GM21526 (cell line): ENCODE measurements at regions not wholly inside any gene's neighbourhood (a gene's known extent, or its start where the extent isn't known, plus 50 kb on each side); places are given as distances from the start of the nearest gene placed in this dataset.

ENCODE experiments used
- ATAC-seq: cut with Tn5 transposase; IDR thresholded peaks from one replicate; pipeline ENCODE4 v1.9.1; 2021; ENCODE audit warnings: moderate library complexity; ENCODE audit not compliant: unreplicated experiment, low FRiP score

DNA sequence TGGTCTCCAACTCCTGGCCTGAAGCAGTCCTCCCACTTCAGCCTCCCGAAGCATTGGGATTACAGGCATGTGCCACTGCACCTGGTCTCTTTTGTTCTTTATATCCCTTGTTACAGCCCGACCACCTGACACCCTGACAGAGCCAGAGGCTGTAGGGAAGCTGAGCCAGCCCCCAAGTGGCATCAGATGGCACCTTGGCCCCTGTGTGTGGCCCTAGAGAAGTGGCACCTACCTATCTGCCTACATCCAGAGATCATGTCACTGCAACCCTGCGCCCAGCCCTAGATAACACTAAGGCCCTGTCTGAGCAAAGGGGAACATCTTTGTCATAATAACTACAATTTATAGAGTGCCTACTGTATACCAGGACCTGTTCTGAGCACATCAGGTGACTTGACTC, 235.0 kb downstream of the AACS start:
- ATAC-seq = no peak

DNA sequence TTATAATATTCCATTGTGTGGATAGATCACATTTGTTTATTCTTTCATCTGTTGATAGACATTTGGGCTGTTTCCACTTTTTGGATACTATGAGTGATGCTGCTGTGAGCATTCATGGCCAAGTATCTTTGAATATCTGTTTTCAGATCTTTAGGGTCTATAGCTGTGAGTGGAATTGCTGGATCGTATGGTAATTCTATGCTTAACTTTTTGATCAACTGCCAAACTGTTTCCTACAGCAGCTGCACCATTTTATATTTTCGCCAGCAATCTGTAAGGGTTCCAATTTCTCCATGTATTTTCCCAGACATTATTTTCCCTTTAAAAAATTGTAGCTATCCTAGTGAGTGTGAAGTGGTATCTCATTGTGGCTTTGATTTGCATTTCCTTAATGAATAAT, 238.1 kb downstream of the AACS start:
- no peak for ATAC-seq

DNA sequence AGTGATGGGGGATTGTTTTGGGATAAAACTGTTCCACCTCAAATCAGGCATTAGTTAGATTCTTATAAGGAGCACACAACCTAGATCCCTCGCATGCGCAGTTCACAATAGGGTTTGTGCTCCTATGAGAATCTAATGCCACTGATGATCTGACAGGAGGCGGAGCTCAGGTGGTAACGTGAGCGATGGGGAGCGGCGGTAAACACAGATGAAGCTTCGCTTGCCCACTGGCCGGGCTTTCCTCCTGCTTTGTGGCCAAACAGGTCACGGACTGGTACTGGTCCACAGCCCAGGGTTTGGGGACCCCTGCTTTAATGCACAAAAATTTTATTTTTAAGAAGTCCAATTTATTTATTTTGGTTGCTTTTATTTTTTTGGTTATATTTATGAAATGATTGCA, 238.8 kb downstream of the AACS start:
- no peak for ATAC-seq

DNA sequence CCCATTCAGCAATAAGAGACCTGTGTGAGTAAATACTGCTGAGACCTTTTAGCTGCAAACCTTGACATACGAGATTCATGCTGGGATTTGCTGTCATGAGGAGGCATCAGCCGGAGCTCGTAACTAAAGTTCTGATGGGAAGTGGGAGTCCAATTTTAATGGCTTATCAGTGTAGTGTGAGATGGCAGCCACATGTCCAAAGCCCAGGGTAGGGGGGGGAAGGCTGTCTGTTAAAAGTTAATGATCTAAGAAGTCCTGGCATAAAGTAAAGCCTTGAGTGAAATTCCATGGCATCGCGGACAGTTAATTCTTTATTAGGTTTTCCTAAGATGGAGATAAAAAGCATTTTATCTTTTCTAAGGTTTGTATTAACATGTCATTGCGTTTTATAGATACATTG, 240.0 kb downstream of the AACS start:
- ATAC-seq = no peak

DNA sequence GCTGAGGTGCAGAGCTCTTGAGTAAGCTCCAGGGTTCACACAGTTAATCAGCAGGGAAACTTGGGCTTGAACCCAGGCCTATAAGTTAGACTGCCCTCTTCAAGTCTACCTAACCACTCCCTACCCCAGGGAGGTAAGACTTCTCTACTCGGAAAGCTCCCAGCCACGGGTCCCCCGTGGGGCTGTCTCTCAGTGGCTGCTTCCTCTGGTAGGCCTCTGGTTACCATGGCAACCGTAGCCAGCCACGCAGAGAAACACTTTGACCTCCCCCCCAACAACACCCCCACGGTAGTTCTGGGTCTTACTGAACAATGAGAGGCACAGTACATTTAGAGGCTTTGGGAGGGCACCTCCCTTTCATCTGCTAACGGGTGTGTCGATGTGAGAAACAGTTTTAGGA, 245.2 kb downstream of the AACS start:
- ATAC-seq = no peak

DNA sequence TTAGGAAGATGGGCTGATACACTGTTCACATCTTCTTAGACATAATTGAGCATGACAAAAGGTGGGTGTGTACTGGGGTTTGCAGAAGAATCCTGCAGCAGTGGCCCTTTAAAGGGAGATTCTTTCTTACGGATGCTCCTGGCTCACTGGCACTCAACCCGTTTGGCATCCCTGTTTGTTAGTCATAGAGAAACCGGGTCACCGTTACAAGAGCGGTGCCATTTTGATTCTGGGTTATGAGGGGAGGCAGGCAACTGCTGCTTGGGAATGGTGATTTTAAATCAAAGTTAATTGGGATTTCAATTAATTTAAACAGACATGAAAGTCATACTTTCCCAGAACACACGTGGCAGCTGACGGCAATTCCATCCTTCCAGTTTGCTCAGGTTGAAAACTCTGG, 245.8 kb downstream of the AACS start:
- ATAC-seq = no peak

DNA sequence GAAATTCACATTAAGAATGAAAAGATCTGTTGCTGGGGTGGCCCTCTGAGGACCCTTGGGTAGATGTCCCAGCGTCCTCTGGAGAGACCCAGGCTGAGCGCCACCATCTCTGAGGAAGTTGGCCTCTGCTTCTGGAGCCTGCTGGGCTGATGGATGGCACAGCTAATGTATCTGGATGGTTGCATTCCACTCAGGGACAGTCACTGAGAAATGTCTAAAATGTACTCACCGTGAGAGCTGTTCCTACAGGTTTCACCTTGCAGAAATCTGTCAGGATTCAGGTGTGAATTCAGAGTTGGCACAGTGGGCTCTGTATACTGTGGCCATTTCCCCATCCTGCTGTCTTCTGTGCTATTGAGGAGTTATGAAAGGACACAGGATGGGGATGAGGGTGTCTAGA, 247.2 kb downstream of the AACS start:
- ATAC-seq = no peak

DNA sequence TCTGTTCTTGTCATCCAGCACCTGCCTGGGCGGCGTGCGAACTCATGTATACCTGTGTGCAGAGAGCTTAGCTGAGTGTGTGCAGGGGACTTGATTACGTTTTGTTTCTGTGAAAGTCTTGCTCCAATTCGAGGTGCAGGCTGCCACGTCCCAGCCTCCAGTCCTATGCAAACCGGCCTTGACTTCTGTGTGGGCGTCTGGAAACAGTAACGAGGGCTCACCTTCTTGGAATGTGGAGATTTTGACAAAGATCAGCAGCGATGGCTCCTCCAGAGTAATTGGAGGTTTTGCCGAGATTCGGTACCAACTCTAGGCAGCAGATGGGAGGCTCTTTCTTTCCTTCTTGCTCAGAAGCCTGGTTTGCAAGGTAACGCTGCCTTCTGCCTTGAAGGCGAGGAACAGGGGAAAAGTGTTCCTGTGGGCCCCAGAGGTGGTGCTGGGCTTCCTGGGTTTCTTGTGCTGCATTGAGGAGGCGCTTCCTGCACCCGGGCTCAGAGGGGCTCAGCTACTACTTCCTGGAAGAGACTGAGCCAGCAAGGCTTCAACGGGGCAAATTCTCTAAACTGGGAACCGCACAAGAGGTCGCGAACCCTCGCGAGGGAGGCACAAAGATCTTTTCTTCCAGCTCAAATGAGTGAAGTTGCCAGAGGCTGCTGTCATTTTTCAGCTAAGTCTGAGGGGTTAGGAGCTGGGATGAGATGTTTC, 249.0 kb downstream of the AACS start:
- ATAC-seq = no peak

DNA sequence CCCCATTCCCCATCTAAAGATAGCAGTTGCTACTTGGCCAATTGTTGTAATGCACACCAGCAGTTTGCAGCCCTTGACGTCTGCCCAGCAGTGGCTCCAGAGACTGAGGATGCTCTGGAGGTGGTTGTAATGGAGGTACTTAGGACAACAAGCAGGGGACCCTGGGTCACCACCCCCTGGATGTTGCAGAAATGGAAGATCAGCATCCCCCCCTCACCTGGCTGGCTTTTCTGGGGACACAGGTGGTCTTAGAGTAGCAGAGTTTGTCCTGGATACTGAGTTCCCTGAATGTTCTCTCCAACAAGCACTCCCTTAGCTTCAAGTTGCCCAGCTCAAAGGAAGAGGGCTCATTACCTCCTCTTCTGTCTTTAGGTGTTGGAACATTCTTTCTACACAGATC, 250.5 kb downstream of the AACS start:
- ATAC-seq = no peak

DNA sequence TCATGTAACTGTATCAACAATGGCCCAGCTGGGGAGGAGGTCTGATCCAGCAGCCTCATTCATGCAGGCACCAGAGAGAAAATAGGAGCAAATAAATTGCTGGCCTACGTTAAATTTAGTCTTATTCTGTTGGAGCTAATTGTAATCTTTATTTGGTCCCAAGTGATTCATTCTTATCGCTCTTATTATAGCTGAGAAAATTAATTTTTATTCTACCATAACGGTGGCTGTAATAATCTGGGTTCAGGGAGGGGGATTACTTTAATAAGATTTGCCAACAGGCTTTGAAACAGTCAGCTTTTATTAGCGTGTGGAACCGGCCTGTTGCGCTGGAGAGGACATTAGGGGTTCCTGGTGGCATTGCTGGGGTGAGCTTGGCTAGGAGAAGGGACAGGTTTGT, 254.9 kb downstream of the AACS start:
- ATAC-seq = no peak

DNA sequence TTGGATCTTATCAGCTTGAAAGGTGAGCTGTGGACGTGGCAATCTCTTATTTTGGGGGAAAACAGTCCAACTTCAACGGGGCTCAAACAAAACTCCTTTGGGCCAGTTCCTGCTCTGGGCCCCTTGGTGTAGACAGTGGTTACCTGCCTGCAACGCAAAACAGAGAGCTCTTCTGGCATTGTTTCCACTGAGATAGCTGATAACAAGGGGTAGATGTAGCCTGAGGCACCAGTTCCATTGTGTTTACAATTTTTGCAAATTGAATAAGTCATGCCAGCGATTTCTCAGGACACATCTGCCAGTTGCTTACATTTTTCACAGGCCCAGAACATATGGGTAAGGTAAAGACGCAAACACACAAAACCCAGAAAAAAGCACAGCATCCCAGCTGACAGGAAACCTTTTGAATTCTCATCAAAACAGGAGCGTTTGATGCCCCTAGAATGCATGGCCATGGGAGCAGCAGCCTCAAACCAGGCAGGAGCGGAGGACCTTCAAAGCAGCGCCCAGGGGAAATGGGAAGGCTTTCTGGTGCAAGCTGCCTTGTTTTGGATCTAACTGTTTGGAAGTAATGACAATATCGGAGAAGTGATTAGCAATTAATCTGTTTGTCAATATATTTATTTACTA, 259.7 kb downstream of the AACS start:
- no peak for ATAC-seq

DNA sequence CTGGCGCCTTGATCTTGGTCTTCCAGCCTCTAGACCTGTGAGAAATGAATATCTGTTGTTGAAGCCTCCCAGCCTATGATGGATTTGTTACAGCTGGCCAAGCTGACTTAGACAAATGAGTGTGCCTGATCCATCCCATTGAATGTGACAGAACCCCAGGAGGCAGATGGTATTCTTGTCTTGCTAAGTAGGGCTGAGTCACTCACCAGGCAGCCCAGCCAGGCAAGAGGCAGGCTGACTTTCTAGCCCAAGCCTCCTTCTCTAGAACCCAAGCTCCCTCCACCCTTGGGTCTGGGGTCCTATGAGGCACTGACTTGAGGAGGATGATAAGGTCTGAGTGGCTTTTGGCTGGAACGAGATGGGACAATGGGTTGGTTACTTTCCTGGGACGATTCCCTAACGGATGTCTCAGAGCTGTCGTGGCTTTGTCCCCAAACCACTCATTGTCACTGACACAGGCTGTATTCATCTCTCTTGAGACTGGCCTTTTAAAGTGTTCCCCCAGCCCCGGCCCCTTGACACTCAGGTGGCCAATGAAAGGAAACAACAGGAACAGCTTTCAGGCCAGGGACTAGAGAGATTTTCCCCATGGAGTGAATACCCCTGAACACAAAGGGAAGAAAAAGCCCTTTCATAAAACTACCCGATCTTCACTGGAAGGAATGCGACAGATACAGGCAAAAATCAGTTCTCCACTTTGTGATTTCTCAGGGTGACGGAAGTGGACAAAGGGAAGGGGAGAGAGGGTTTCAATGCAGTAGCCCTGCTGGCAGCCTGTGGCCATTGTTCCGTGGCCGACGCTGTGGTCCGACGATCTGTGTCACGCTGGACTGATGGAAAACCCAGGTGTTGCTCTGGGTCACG, 264.2 kb downstream of the AACS start:
- ATAC-seq = no peak

DNA sequence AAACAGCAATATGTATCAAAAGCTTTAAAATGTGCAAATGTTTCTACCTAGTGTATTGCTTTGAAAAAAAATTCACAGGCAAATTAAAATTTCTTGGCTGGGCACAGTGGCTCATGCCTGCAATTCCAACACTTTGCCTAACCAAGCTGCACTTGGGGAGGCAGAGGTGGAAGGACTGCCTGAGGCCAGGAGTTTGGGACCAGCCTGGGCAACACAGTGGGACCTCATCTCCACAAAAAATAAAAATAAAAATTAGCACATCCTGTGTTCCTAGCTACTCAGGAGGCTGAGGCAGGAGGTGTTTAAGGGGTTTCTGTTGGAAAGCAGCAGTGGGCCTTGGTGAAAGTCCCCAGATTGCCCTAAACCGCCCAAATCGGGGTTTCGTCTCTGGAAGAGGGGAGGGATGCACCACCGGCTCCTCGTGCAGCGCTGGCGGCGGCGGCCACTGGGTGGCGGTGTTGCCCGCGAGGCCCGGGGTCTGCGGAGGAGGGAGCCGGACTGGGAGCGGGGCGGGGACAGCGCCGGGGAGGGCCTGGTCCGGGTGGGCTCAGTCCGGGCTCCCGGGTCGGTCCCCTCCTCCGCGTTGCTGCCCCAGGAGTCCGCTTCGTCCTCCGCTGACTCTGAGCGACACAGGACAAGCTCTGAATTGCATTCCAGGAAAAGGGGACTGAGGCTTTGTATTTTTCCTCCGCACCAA, 265.6 kb downstream of the AACS start:
- peak; percentile 88 for ATAC-seq

DNA sequence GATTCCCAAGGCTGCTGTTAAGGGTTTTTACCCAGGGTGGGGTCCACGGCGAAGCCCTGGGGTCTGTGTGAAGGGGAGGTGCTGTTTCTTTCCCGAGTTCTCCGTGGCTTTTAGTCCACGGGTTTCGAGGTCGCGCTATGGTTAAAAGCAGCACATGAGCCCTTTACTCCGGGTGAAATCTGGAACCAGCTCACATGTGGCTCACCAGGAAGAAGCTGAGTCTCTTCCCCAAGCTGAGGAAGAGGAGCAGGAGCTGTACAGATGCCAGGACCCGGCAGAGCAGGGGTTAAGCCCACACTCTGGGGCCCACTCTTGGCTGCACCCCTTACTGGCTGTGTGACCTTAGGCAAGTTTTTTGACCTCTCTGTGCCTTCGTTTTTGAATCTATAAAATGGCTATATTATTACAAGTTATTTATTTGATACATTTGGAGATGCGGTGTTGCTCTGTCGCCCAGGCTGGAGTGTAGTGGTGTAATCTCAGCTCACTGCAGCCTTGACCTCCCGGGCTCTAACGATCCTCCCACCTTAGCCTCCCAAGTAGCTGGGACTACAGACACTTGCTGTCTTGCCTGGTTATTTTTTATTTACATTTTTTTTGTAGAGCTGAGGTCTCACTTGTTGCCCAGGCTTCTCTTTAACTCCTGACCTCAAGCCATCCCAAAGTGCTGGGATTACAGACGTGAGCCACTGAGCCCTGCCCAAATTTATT, 266.3 kb downstream of the AACS start:
- ATAC-seq = no peak

DNA sequence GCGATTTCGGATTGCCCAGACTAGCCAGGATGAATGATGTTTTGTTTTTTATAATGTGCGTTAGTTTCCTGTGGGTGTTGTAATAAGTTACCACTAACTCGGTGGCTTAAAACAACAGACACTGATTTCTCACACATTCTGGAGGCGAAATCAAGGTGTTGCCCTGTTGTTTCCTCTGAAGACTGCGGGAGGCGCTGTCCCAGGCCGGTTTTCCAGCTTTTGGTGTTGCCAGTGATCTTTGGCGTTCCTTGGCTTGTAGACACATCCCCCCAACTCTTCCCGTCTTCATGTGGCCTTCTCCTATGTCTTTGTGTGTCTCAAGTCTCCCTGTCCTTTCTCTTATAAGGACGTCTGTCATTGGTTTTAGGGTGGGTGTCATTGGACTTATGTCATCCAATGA, 267.7 kb downstream of the AACS start:
- ATAC-seq = no peak

DNA sequence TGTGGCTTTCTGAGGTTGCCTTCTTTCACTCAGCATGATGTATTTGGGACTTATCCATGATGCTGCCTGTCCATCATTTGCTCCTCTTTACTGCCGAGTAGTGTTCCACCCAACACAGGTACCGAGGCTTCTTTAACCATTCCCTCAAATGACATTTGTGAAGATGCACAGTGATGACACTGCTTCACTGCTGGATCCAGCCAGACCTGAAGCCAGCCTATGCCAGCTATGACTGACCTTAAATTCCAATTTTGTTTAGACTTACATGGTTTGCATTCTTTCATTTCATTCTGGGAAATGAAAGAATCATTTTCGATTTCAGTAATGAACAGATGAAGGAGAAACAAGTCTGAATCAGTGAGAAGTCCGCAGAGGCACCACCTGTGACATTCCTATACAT, 271.0 kb downstream of the AACS start:
- ATAC-seq = no peak

DNA sequence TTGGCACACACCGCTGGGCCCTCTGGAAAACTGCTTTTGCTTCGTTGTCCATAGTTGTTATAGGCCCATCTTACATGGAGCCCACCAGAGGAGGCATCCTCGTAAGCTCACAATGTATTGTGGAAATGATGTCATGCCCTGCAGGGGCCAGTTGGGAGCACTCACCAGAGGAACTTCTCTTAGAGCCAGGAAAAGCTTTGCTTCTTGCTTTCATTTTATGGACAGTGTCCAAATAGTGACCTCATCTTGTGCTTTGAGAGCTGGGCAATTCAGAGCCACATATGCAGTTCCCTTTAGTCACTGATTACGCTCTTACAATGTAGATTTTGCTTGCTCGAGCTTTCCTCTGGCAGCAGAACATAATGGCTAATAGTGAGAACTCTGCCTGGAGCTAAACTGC, 275.6 kb downstream of the AACS start:
- ATAC-seq = no peak

DNA sequence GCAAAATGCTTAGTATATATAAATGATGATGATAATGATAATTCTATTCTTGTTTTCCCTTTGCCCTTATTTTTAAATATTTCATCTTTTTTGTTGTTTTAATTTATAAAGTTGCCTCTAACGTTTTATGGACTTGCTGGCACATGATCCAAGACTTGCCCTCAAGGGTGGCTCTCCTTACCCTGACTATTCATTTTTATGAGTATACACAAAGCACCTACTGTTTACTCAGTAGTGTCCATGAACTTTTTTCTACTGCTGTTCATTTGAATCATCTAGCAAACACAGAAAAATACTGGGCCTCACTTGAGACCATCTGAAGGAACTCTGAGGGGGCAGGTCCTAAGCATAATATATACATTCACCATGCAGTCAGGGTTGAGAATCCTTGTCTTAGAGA, 276.2 kb downstream of the AACS start:
- ATAC-seq = no peak

DNA sequence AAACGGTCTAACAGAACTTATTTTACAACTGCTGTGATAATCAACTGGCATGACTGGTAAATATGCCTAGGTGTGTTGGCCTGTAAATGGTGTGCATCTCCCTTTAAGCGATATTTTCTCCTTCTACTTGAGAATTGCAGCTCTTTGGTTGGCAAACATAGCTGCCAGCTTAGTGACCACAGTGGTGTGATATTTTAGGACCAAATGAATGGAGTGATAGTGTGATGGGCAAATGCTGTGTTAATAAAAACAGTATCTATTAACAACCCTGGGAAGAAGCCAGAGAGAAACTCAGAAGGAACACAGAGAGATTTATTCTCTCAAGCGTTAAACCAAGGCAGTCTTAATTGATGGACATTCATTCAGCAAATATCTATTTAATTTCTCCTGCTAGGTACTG, 278.4 kb downstream of the AACS start:
- ATAC-seq = no peak

DNA sequence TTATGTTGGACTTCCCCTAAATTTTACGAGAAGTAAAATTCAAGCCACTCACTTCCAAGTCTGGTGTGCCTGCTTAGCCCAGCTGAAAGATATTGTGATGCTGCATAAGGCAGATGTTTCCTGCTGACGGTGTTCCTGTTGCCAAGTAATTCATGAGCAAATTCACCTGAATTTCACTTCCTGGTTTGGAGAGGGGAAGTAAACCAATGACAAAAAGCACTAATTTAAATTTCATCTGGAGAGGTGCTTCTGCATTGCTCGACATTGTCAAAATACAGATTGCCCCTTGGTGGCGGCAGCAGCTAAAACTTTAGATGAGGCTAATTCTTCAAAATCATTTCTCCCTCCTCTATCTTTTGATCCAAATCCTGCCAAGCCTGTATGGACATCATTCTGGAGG, 281.1 kb downstream of the AACS start:
- no peak for ATAC-seq

DNA sequence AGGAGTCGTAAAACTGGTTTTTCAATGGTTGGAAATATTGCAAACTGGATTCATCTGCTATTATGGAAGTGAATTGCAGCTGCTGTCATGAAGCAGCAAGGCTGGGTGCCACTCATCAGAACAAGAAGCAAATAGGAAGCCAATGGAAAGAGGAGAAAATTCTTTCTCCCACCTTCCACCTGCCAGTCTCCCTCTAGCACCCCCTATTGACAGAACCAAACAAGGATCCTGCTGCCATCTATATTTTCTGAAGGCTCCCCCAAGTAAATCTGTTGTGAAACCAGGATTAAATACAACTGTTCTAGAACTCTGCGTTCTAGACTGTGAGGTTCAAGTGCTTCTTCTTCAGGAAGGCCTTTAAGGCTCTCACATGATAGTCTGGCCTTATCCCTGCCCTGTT, 286.6 kb downstream of the AACS start:
- no peak for ATAC-seq
